ENCODE measurements at regions not wholly inside any gene's neighbourhood (a gene's known extent, or its start where the extent isn't known, plus 50 kb on each side); places are given as distances from the start of the nearest gene placed in this dataset.
"Not testable (repeated sequence)": the region's sequence is repeated elsewhere in the genome, so short reads cannot be mapped to it uniquely, and the experiment has no call there.

- H3K4me1 ChIP-seq: no peaks in the 10 kb centered on the region
- 88 to 91% (median 89%) methylated on average over 1 of the region's 1 CpG for WGBS, 4 donors
Observed at GRCh38 chr7:106442476-106442875, 157.7 kb upstream of the NAMPT start.

GRCh38 chr7:106441343-106441742 is 156.6 kb upstream of the NAMPT start:
- WGBS, 4 donors: 84 to 89% (median 86%) methylated on average over 2 of the region's 2 CpGs
- H3K36me3 ChIP-seq; H3K4me1 ChIP-seq; H3K27me3 ChIP-seq; DNase-seq; ATAC-seq; H3K4me3 ChIP-seq; H3K9me3 ChIP-seq; H3K27ac ChIP-seq; intact Hi-C loops (cut with DNase I): not testable (repeated sequence)

More at GRCh38 chr7:106442476-106442875, 157.7 kb upstream of the NAMPT start:
- TF ChIP-seq CTCF (IDR thresholded peaks at IDR 0.05) (no peak), POLR2A (IDR thresholded peaks at IDR 0.05) (no peak)
- intact Hi-C loops (cut with DNase I): no loop called here
- no peaks in the 10 kb centered on the region for H3K36me3 ChIP-seq
- DNase-seq (no peak), ATAC-seq (no peak)
- H3K9me3 ChIP-seq: no peaks in the 10 kb centered on the region
- no peak overlapping the region for H3K4me3 ChIP-seq
- H3K27ac ChIP-seq: no peak overlapping the region
- no peaks in the 10 kb centered on the region for H3K27me3 ChIP-seq

- 68 to 89% (median 84%) methylated on average over 2 of the region's 2 CpGs for WGBS, 4 donors
- H3K4me1 ChIP-seq; ATAC-seq; H3K27ac ChIP-seq; H3K4me3 ChIP-seq; H3K36me3 ChIP-seq; H3K9me3 ChIP-seq; intact Hi-C loops (cut with DNase I); DNase-seq; H3K27me3 ChIP-seq: not testable (repeated sequence)
Observed at GRCh38 chr7:106436933-106437332, 152.2 kb upstream of the NAMPT start.

- no peak for TF ChIP-seq CTCF (IDR thresholded peaks at IDR 0.05)
- no peak for TF ChIP-seq POLR2A (IDR thresholded peaks at IDR 0.05)
- WGBS, 4 donors: 84 to 91% (median 86%) methylated on average over 2 of the region's 2 CpGs
Observed at GRCh38 chr7:106433377-106433776, 148.6 kb upstream of the NAMPT start.

GRCh38 chr7:106430535-106431455 is 146.0 kb upstream of the NAMPT start:
- no peak for TF ChIP-seq POLR2A (IDR thresholded peaks at IDR 0.05)
- no peak for TF ChIP-seq CTCF (IDR thresholded peaks at IDR 0.05)
- WGBS, 4 donors: 41 to 49% (median 45%) methylated on average over 4 of the region's 4 CpGs
- no peaks in the 10 kb centered on the region for H3K36me3 ChIP-seq
- H3K4me1 ChIP-seq: peaks cover 0 to 2% (median 0%) of the 10 kb centered on the region in 12 donors
- ATAC-seq (no peak), DNase-seq (no peak)
- no peaks in the 10 kb centered on the region for H3K9me3 ChIP-seq
- intact Hi-C loops (cut with DNase I): no loop called here
- H3K4me3 ChIP-seq: no peak overlapping the region
- H3K27me3 ChIP-seq: no peaks in the 10 kb centered on the region
- H3K27ac ChIP-seq: no peak overlapping the region

More at GRCh38 chr7:106433377-106433776, 148.6 kb upstream of the NAMPT start:
- no peak for DNase-seq
- no peak for ATAC-seq
- Histone ChIP-seq H3K4me3 (no peak overlapping the region), H3K4me1 (no peaks in the 10 kb centered on the region), H3K9me3 (no peaks in the 10 kb centered on the region), H3K27ac (no peak overlapping the region), H3K27me3 (no peaks in the 10 kb centered on the region), H3K36me3 (no peaks in the 10 kb centered on the region)
- intact Hi-C loops (cut with DNase I): no loop called here
